GM12878 (cell line): ENCODE measurements at regions not wholly inside any gene's neighbourhood (a gene's known extent, or its start where the extent isn't known, plus 50 kb on each side); places are given as distances from the start of the nearest gene placed in this dataset.

ENCODE experiments used
- CBX3 ChIP-seq: fragments of 200-600 bp; sonication (generic); IDR thresholded peaks from 2 replicates; pipeline ENCODE4 v1.6.1; 2016; ENCODE audit warnings: low read depth, borderline replicate concordance
- EZH2 ChIP-seq: IDR thresholded peaks from 2 replicates; pipeline ENCODE4 v1.6.1; 2012; ENCODE audit warnings: low read depth, mild to moderate bottlenecking, control low read depth, inconsistent platforms, low read length, borderline replicate concordance; ENCODE audit not compliant: control insufficient read depth
- LARP7 ChIP-seq: fragments of 450-650 bp; IDR thresholded peaks from 2 replicates; pipeline ENCODE4 v1.6.1; 2017; ENCODE audit warnings: mild to moderate bottlenecking
- TARDBP ChIP-seq: IDR thresholded peaks from 2 replicates; pipeline ENCODE4 v1.6.1; 2016; ENCODE audit warnings: borderline replicate concordance

DNA sequence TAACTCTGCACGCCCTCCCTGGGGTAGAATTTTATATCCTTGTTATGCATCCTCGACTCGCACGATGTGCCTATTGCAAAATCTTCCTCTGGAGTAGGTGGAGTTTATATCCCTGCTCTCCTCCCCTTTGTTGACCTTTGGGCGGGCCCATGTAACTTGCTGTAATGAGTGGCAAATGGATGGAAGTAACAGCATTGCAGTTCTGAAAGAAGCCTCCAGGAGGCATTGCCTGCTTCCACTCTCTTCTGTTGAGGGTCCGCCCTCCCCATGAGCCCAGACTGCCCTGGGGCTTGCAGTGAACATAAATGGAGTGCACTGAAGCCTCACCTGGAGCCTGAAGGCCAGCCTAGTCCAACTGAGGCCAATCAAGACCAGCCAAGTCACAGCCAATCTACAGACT is 62.2 kb upstream of the GRIK3 start:
- TF ChIP-seq TARDBP, result no peak
- no peak for TF ChIP-seq LARP7
- TF ChIP-seq EZH2, result no peak
- TF ChIP-seq CBX3, result no peak
